ENCODE measurements at regions not wholly inside any gene's neighbourhood (a gene's known extent, or its start where the extent isn't known, plus 50 kb on each side); places are given as distances from the start of the nearest gene placed in this dataset.
"Not testable (repeated sequence)": the region's sequence is repeated elsewhere in the genome, so short reads cannot be mapped to it uniquely, and the experiment has no call there.

GRCh38 chr1:89436856-89437255 is 73.0 kb downstream of the GBP6 start:
- DNase-seq = no peak

- not testable (repeated sequence) for DNase-seq
Observed at GRCh38 chr1:89438301-89438700, 74.4 kb downstream of the GBP6 start.

- no peak for DNase-seq
Observed at GRCh38 chr1:89440911-89441310, 77.1 kb downstream of the GBP6 start.

- no peak for DNase-seq
Observed at GRCh38 chr1:89444791-89445190, 79.8 kb upstream of the LRRC8B start.

DNA sequence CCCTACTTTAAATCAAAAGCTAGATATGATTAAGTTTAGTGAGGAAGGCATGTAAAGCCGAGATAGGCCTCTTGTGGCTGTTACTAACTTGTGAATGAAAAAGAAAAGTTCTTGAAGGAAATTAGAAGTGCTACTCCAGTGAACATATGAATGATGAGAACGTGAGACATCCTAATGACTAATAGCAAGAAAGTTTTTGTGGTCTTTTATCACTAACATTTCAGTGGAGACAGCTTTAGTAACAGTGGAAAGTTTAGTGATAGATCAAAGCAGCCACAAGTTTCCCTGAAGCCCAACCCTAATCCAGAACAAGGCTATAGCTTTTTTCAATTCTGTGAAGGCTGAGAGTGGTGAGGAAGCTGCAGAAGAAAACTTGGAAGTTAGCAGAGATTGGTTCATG is 73.6 kb upstream of the LRRC8B start:
- no peak for DNase-seq

GRCh38 chr1:89453123-89453972 is 71.3 kb upstream of the LRRC8B start:
- DNase-seq = no peak

DNA sequence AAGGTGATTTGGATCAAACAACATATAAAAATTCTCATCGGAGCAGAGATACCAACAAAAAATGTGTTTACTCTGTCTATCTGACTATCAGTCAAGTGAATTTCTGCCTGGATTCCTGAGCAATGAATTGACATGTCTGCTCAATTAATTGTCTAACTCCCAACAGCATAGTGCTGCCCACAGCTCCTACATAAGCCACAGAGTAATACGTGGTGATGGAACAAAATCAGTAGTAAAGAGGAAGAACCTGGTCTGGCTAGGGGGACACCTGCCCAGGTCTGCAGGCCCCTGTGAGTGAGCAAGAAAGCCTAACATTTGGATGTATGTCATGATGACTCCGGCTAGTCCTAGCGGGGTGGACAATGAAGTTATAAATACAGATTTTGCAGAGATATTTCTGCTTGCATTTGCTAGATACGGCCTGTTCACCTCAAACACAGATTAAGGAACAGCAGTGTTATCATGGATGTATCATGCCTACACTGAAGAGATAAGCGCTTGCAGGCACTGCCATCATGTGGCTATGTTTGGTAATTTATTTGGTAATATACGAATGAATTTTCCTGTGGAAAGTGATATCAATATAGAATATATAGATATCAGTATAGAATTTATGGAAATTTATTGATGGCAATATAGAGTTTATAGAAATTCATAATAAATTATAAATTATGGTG is 69.6 kb upstream of the LRRC8B start:
- DNase-seq = no peak

- no peak for DNase-seq
Observed at GRCh38 chr1:89457046-89457445, 67.6 kb upstream of the LRRC8B start.

DNA sequence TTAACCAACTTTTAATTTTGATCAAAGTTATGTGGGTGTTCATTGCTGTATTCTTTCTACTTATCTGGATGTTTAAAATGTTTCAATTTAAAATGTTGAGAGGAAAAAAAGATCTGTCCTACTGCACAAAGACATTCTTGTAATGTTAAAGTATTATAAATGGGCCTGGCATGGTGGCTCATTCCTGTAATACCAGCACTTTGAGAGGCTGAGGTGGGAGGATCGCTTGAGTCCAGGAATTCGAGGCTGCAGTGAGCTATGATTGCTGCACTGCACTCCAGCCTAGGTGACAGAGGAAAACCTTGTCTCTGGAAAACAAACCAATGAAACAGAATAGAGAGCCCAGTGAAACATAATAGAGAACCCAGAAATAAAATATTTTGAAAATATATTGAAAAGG is 65.5 kb upstream of the LRRC8B start:
- DNase-seq = no peak

DNA sequence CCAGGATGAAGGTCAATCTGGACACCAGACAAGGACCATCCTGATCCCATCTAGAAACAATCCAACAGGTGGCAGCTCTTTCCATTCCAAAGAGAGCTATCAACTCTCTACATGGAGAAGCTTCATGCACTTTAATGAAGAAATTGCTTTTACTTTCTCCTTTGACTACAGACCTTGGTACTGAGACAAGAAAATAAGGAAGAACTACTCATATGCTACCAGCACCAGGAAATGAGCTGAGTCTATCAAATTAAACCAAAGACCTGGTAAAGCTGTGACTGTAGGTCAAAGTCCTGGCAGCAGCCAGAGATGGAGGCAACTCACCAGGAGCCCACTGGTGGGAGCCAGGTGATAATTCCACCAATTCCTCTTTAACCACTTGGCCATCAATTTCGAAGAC is 64.3 kb upstream of the LRRC8B start:
- no peak for DNase-seq

- no peak for DNase-seq
Observed at GRCh38 chr1:89462250-89462649, 62.4 kb upstream of the LRRC8B start.

GRCh38 chr1:89464008-89464407 is 60.6 kb upstream of the LRRC8B start:
- DNase-seq = no peak

DNA sequence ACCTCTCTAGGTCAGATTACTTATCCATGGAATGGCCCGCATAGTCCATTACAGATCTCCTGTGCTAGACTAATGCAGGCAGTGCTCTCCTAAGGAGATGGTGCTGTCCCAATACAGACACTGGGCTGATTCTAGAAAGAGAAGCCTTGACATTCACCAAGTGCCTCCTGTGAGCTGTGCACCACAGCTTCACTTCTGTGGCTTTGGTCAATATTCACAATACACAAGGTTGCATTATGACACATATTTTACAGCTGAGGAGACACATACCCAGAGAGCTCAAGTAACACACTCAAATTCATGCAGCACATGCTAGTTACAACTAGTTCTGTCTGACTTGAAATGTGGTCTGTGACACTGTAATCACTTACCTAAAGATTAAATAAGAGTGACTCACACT is 59.4 kb upstream of the LRRC8B start:
- no peak for DNase-seq

DNA sequence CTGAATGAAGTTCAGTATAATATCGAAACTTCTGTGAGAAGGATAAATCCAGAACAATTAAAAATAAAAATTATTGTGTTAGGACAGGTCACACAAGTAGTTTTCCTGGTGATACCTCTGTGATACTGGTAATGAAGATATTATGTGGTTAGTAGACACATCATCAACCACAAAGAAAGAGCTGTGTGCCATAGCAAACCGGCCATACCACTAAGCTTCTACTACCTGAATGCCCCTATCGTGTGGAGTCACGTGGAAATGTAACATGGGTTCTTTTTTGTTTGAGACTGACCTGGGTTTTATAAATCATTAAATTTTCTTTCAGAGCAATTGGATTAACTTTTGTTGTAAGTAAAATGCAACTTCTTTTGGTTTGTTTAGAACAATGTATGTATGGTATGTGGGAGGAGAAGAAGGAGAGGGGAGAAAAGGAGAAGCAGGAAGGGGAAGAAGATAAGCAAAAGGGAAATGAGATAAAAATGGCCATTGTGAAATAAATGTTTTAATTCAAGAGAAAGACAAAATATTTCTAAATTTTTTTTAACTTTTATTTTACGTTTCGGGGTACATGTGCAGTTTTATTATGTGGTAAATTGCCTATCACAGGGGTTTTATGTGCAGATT is 58.2 kb upstream of the LRRC8B start:
- peak; percentile 64 for DNase-seq

- no peak for DNase-seq
Observed at GRCh38 chr1:89472253-89472652, 52.4 kb upstream of the LRRC8B start.

- no peak for DNase-seq
Observed at GRCh38 chr1:89472886-89473417, 51.7 kb upstream of the LRRC8B start.
